GM18502 (cell line): ENCODE measurements at regions not wholly inside any gene's neighbourhood (a gene's known extent, or its start where the extent isn't known, plus 50 kb on each side); places are given as distances from the start of the nearest gene placed in this dataset.

ENCODE experiments used
- ATAC-seq: cut with Tn5 transposase; IDR thresholded peaks from one replicate; pipeline ENCODE4 v1.9.1; 2021; ENCODE audit warnings: mild to moderate bottlenecking; ENCODE audit not compliant: unreplicated experiment, poor library complexity

GRCh38 chr18:67577386-67577785, 60.9 kb upstream of the DSEL start:
- ATAC-seq: no peak

GRCh38 chr18:67574749-67575148, 58.2 kb upstream of the DSEL start:
- ATAC-seq: no peak

- no peak for ATAC-seq
Observed at GRCh38 chr18:67568166-67568565, 51.6 kb upstream of the DSEL start.
